A549 (cell line): ENCODE measurements at regions not wholly inside any gene's neighbourhood (a gene's known extent, or its start where the extent isn't known, plus 50 kb on each side); places are given as distances from the start of the nearest gene placed in this dataset.

ENCODE experiments used
- ATAC-seq, 2 experiments: fragments of 200-7000 bp in 1 of 2; fragments of >200 bp in 1 of 2; cut with Nextera tagmentation in 1 of 2; cut with Tn5 transposase in 1 of 2; 3 replicates each; pipeline versions ENCODE4 v1.8.0 to v1.9.1; 2018 to 2020; ENCODE audit warnings: mild to moderate bottlenecking in 1 of 2, moderate library complexity in 1 of 2
- CTCF ChIA-PET: fragments of 300-600 bp; sonication (Branson Sonifier 250); formaldehyde crosslinking; extraction: SDS; loops from one replicate; lab custom pipeline; 2021; ENCODE audit warnings: antibody characterized with exemption, inconsistent platforms; lab: Yijun Ruan, JAX
- POLR2A ChIA-PET: fragments of 350-600 bp; formaldehyde crosslinking; extraction: SDS; loops from one replicate; lab custom pipeline; 2021; ENCODE audit warnings: antibody characterized with exemption, inconsistent platforms; lab: Yijun Ruan, JAX
- DNase-seq, 2 experiments: peaks; one replicate each; pipeline versions ENCODE4 v3.0.0 to v3.0.0-alpha.2; 2011 to 2016; ENCODE audit warnings: low read depth in 1 of 2, low spot score in 1 of 2
- FAIRE-seq: peaks from 2 replicates; lab custom pipeline; 2011; peaks lifted over from hg19 to GRCh38; lab: Jason Lieb, UNC
- H3K27ac ChIP-seq, 2 experiments: fragments of >200 bp; sonication (Bioruptor Twin); formaldehyde crosslinking; 3 replicates each; pipeline ENCODE4 v1.5.1; 2016 to 2017
- H3K4me1 ChIP-seq: fragments of >200 bp; sonication (Bioruptor Twin); formaldehyde crosslinking; 3 replicates; pipeline ENCODE4 v1.6.1; 2016
- H3K4me2 ChIP-seq: fragments of >200 bp; sonication (Bioruptor Twin); formaldehyde crosslinking; 3 replicates; pipeline ENCODE4 v1.6.1; 2016
- H3K4me3 ChIP-seq: fragments of >200 bp; sonication (Bioruptor Twin); formaldehyde crosslinking; 3 replicates; pipeline ENCODE4 v1.5.1; 2016
- H3K9me3 ChIP-seq: fragments of >200 bp; sonication (Bioruptor Twin); formaldehyde crosslinking; 3 replicates; pipeline ENCODE4 v1.6.1; 2016
- BCL3 ChIP-seq: fragments of >200 bp; sonication (Bioruptor Twin); formaldehyde crosslinking; IDR thresholded peaks from 3 replicates; pipeline ENCODE4 v1.6.1; 2016
- BHLHE40 ChIP-seq: IDR thresholded peaks from 2 replicates; pipeline ENCODE4 v1.6.1; 2012; ENCODE audit warnings: low read depth, low read length, inconsistent platforms
- CBX2 ChIP-seq: fragments of 200-600 bp; sonication (generic); IDR thresholded peaks from 2 replicates; pipeline ENCODE4 v1.6.1; 2016; ENCODE audit warnings: low read depth, mild to moderate bottlenecking, borderline replicate concordance
- CBX8 ChIP-seq: fragments of 200-600 bp; sonication (generic); IDR thresholded peaks from 2 replicates; pipeline ENCODE4 v1.6.1; 2016
- CHD4 ChIP-seq: fragments of 200-600 bp; sonication (generic); IDR thresholded peaks from 2 replicates; pipeline ENCODE4 v1.6.1; 2016; ENCODE audit warnings: antibody characterized with exemption, mild to moderate bottlenecking, borderline replicate concordance
- E2F6 ChIP-seq: IDR thresholded peaks from 2 replicates; pipeline ENCODE4 v1.6.1; 2012; ENCODE audit warnings: low read depth, borderline replicate concordance
- EHF ChIP-seq: fragments of 250-450 bp; sonication (Bioruptor Pico); IDR thresholded peaks from 2 replicates; pipeline ENCODE4 v1.5.0; 2020; ENCODE audit warnings: mild to moderate bottlenecking
- EP300 ChIP-seq, 2 experiments: fragments of >200 bp; sonication (Bioruptor Twin); formaldehyde crosslinking; IDR thresholded peaks; 2 replicates in 1 of 2; 3 replicates in 1 of 2; pipeline ENCODE4 v1.6.1; 2016 to 2017
- FOSL2 ChIP-seq, 2 experiments: fragments of 450-650 bp in 1 of 2; fragments of >200 bp in 1 of 2; sonication (Bioruptor Twin) in 1 of 2; formaldehyde crosslinking; IDR thresholded peaks; 2 replicates each; pipeline versions ENCODE4 v1.5.0 to v1.6.1; 2016 to 2020; ENCODE audit warnings: mild to moderate bottlenecking in 1 of 2, moderate library complexity in 1 of 2
- HDAC2 ChIP-seq: fragments of 200-600 bp; sonication (generic); IDR thresholded peaks from 2 replicates; pipeline ENCODE4 v1.6.1; 2016
- HES2 ChIP-seq: fragments of >200 bp; sonication (Bioruptor Twin); formaldehyde crosslinking; IDR thresholded peaks from 2 replicates; pipeline ENCODE4 v1.6.1; 2016
- HMGXB4 ChIP-seq: fragments of 250-450 bp; sonication (Bioruptor Pico); IDR thresholded peaks from 2 replicates; pipeline ENCODE4 v1.5.0; 2021; ENCODE audit warnings: mild to moderate bottlenecking, moderate library complexity, borderline replicate concordance
- HOXA7 ChIP-seq: fragments of 250-450 bp; sonication (Bioruptor Pico); IDR thresholded peaks from 2 replicates; pipeline ENCODE4 v1.5.0; 2020; ENCODE audit warnings: mild to moderate bottlenecking, moderate library complexity
- HOXB13 ChIP-seq: fragments of 250-450 bp; sonication (Bioruptor Pico); IDR thresholded peaks from 2 replicates; pipeline ENCODE4 v1.5.0; 2020; ENCODE audit warnings: low read depth, mild to moderate bottlenecking, moderate library complexity
- HOXB5 ChIP-seq: fragments of 250-450 bp; sonication (Bioruptor Pico); IDR thresholded peaks from 2 replicates; pipeline ENCODE4 v1.5.0; 2020; ENCODE audit warnings: mild to moderate bottlenecking, moderate library complexity
- JUN ChIP-seq, 2 experiments: fragments of >200 bp; sonication (Bioruptor Twin); formaldehyde crosslinking; IDR thresholded peaks; 2 replicates in 1 of 2; 3 replicates in 1 of 2; pipeline ENCODE4 v1.6.1; 2016 to 2017
- JUNB ChIP-seq: fragments of >200 bp; sonication (Bioruptor Twin); formaldehyde crosslinking; IDR thresholded peaks from 2 replicates; pipeline ENCODE4 v1.6.1; 2016
- KDM1A ChIP-seq: fragments of 200-600 bp; sonication (generic); IDR thresholded peaks from 2 replicates; pipeline ENCODE4 v1.6.1; 2016; ENCODE audit warnings: low read depth, mild to moderate bottlenecking
- KDM5A ChIP-seq: fragments of 200-600 bp; sonication (generic); IDR thresholded peaks from 2 replicates; pipeline ENCODE4 v1.6.1; 2016; ENCODE audit warnings: antibody characterized with exemption, mild to moderate bottlenecking
- MAFK ChIP-seq: fragments of 450-650 bp; IDR thresholded peaks from 2 replicates; pipeline ENCODE4 v1.6.1; 2014; ENCODE audit not compliant: partially characterized antibody
- MAZ ChIP-seq: fragments of 150-350 bp; IDR thresholded peaks from 2 replicates; pipeline ENCODE4 v1.6.1; 2014; ENCODE audit warnings: antibody characterized with exemption, low read depth, low read length, borderline replicate concordance
- MYC ChIP-seq: IDR thresholded peaks from 2 replicates; pipeline ENCODE4 v1.6.1; 2012; ENCODE audit warnings: mild to moderate bottlenecking, inconsistent platforms, low read length, improper control_type of control experiment, borderline replicate concordance
- RCOR1 ChIP-seq: fragments of 150-350 bp; IDR thresholded peaks from 2 replicates; pipeline ENCODE4 v1.6.1; 2014; ENCODE audit warnings: antibody characterized with exemption, low read length, low read depth
- RFX5 ChIP-seq: fragments of 450-650 bp; IDR thresholded peaks from 2 replicates; pipeline ENCODE4 v1.7.1; 2014; ENCODE audit warnings: antibody characterized with exemption, mild to moderate bottlenecking, moderate library complexity
- SMC3 ChIP-seq: fragments of >200 bp; sonication (Bioruptor Twin); formaldehyde crosslinking; IDR thresholded peaks from 3 replicates; pipeline ENCODE4 v1.6.1; 2018; ENCODE audit warnings: inconsistent platforms
- SREBF2 ChIP-seq: fragments of 450-650 bp; IDR thresholded peaks from 2 replicates; pipeline ENCODE4 v1.6.1; 2014; ENCODE audit warnings: mild to moderate bottlenecking, moderate library complexity
- TFCP2L1 ChIP-seq: fragments of 250-450 bp; sonication (Bioruptor Pico); IDR thresholded peaks from 2 replicates; pipeline ENCODE4 v1.5.0; 2021; ENCODE audit warnings: mild to moderate bottlenecking
- USF2 ChIP-seq: fragments of 450-650 bp; IDR thresholded peaks from 2 replicates; pipeline ENCODE4 v1.6.1; 2014; ENCODE audit warnings: antibody characterized with exemption
- ZFP36 ChIP-seq: fragments of 450-650 bp; IDR thresholded peaks from 2 replicates; pipeline ENCODE4 v1.6.1; 2014; ENCODE audit warnings: borderline replicate concordance; ENCODE audit not compliant: partially characterized antibody
- ZNF302 ChIP-seq: fragments of 250-450 bp; sonication (Bioruptor Pico); IDR thresholded peaks from 2 replicates; pipeline ENCODE4 v1.9.0; 2021; ENCODE audit warnings: inconsistent platforms, mild to moderate bottlenecking, moderate library complexity
- WGBS: methylation state at CpG from one replicate; pipeline ENCODE4 v1.1.6; 2017; ENCODE audit errors: missing lambda C conversion rate; 5-methylcytosine and 5-hydroxymethylcytosine counted together
- TF ChIP-seq, protein P1 (sequence below): fragments of >200 bp; sonication (Bioruptor Twin); formaldehyde crosslinking; IDR thresholded peaks from 3 replicates; pipeline ENCODE4 v1.5.1; 2016
- TF ChIP-seq, protein P2 (sequence below): IDR thresholded peaks from 2 replicates; pipeline ENCODE4 v1.6.1; 2012

DNA sequence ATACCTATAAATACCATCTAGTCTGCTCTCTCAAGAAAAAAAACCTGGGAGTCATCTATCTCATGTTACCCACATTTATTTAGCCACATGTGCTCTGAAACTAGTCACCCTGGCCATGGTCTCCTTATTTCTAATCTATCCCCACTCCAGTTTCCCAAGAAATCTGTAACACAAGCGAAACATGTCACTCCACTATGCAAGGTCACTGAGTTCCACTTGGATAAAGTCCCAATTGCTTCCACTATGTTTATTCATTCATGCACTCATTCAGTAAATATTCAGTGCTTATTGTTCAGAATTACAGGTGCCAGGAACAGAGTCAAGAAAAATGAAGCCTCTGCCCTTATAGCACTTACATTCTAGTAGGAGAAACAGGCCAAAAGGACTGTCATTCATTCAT, 369.4 kb upstream of the CYRIA start (continued):
- TF ChIP-seq RFX5: no peak
- TF ChIP-seq MYC: no peak
- no peak for TF ChIP-seq HDAC2
- no peak for TF ChIP-seq CBX2

GRCh38 chr2:17030047-17030446, 364.4 kb upstream of the CYRIA start:
- POLR2A ChIA-PET: no interaction called here
- no peak overlapping the region for H3K4me2 ChIP-seq
- H3K4me3 ChIP-seq: no peak overlapping the region
- no peaks in the 10 kb centered on the region; the same call in 2 of the 3 replicates for H3K9me3 ChIP-seq
- H3K4me1 ChIP-seq: no peaks in the 10 kb centered on the region
- DNase-seq: no peak
- 2% methylated on average over 2 of the region's 2 CpGs for WGBS
- FAIRE-seq: no peak
- TF ChIP-seq, protein P1, sequence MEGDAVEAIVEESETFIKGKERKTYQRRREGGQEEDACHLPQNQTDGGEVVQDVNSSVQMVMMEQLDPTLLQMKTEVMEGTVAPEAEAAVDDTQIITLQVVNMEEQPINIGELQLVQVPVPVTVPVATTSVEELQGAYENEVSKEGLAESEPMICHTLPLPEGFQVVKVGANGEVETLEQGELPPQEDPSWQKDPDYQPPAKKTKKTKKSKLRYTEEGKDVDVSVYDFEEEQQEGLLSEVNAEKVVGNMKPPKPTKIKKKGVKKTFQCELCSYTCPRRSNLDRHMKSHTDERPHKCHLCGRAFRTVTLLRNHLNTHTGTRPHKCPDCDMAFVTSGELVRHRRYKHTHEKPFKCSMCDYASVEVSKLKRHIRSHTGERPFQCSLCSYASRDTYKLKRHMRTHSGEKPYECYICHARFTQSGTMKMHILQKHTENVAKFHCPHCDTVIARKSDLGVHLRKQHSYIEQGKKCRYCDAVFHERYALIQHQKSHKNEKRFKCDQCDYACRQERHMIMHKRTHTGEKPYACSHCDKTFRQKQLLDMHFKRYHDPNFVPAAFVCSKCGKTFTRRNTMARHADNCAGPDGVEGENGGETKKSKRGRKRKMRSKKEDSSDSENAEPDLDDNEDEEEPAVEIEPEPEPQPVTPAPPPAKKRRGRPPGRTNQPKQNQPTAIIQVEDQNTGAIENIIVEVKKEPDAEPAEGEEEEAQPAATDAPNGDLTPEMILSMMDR: no peak
- TF ChIP-seq KDM5A: no peak
- no peak for TF ChIP-seq ZNF302 (CRISPR knock-in tag)
- TF ChIP-seq, protein P2, sequence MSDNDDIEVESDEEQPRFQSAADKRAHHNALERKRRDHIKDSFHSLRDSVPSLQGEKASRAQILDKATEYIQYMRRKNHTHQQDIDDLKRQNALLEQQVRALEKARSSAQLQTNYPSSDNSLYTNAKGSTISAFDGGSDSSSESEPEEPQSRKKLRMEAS: no peak
- no peak for TF ChIP-seq HOXA7
- no peak for TF ChIP-seq ZFP36
- TF ChIP-seq E2F6: no peak
- no peak for TF ChIP-seq EHF (CRISPR knock-in tag)
- TF ChIP-seq CHD4: no peak
- no peak for TF ChIP-seq JUN (IDR thresholded peaks at IDR 0.05)
- no peak for TF ChIP-seq CBX8
- TF ChIP-seq USF2: no peak
- TF ChIP-seq KDM1A: no peak
- TF ChIP-seq, all 56 proteins: peak for 0
- no peak overlapping the region for H3K27ac ChIP-seq
- no peak for ATAC-seq
- CTCF ChIA-PET: no interaction called here

DNA sequence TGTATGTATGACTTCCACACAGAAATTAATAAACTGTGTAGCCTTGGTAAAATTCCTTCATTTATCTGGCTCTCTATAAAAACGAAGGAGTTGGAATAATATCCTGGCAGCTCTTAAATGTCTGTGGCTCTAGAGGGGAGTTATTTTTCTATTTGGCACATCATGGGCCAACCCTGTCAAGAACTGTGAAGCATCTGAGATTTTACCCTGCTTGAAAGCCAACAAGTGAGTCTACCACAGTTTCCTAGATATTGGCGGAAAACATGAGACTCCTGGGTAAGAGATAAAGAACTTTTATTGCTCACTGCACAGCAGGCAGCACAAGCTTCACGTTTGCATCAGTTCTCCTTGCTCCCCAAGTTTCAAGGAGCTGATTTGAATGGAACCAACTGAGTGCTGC, 346.7 kb upstream of the CYRIA start:
- H3K9me3 ChIP-seq: no peaks in the 10 kb centered on the region
- ATAC-seq: no peak
- WGBS: 0% methylated on average over 3 of the region's 3 CpGs
- DNase-seq: no peak
- no peak overlapping the region for H3K4me3 ChIP-seq
- ChIA-PET POLR2A (no interaction called here), CTCF (interaction anchor here (1.0 kb wide), 1 partner anchor 11 kb away, joined by 3 read pairs; no protein-coding TSS in a partner anchor)
- H3K27ac ChIP-seq: no peak overlapping the region
- H3K4me2 ChIP-seq: no peak overlapping the region
- H3K4me1 ChIP-seq: no peaks in the 10 kb centered on the region
- FAIRE-seq: no peak
- TF ChIP-seq KDM1A (no peak), EP300 (IDR thresholded peaks at IDR 0.05) (no peak), RFX5 (no peak), RCOR1 (no peak), SMC3 (no peak), TFCP2L1 (CRISPR knock-in tag) (no peak), HOXB13 (no peak), HES2 (no peak), BHLHE40 (no peak), HMGXB4 (no peak), CBX2 (no peak), FOSL2 (IDR thresholded peaks at IDR 0.05) (no peak), FOSL2 (CRISPR knock-in tag; IDR thresholded peaks at IDR 0.05) (no peak), BCL3 (no peak), SREBF2 (no peak), MAFK (no peak), HOXB5 (CRISPR knock-in tag) (no peak), JUNB (no peak), MAZ (no peak)
